Natural killer cell (primary cell): ENCODE measurements at regions not wholly inside any gene's neighbourhood (a gene's known extent, or its start where the extent isn't known, plus 50 kb on each side); places are given as distances from the start of the nearest gene placed in this dataset.

Source experiments
- ATAC-seq, 3 donors: fragments of 150-1000 bp in 2 of 3; fragments of 200-7000 bp in 1 of 3; cut with Tn5 transposase; 1 replicate in 1 of 3; 2 replicates in 2 of 3; pipeline ENCODE4 v1.10.0; 2021; ENCODE audit warnings: mild to moderate bottlenecking in 2 of 3, moderate library complexity in 2 of 3
- DNase-seq, 2 donors: peaks; one replicate each; pipeline versions ENCODE4 v3.0.0 to v3.0.0-alpha.2; 2013 to 2021; ENCODE audit warnings: mixed read lengths in 1 of 2
- H3K27ac ChIP-seq: one replicate; pipeline ENCODE4 v1.5.1; 2013; ENCODE audit warnings: mild to moderate bottlenecking, low read length
- H3K27me3 ChIP-seq: one replicate; pipeline ENCODE4 v1.6.1; 2013; ENCODE audit warnings: low read length; ENCODE audit not compliant: control insufficient read depth, insufficient read depth
- H3K36me3 ChIP-seq: one replicate; pipeline ENCODE4 v1.6.1; 2013; ENCODE audit warnings: low read length; ENCODE audit not compliant: control insufficient read depth, insufficient read depth
- H3K4me1 ChIP-seq: one replicate; pipeline ENCODE4 v1.6.1; 2013; ENCODE audit warnings: low read length; ENCODE audit not compliant: control insufficient read depth, insufficient read depth
- H3K4me3 ChIP-seq: one replicate; pipeline ENCODE4 v1.5.1; 2013; ENCODE audit warnings: low read length
- H3K9me3 ChIP-seq: one replicate; pipeline ENCODE4 v1.6.1; 2013; ENCODE audit warnings: low read length; ENCODE audit not compliant: control insufficient read depth, insufficient read depth
- H3K27ac Mint-ChIP-seq, 2 donors: one replicate each; pipeline ENCODE4 v1.8.0; 2022; ENCODE audit warnings: mild to moderate bottlenecking in 2 of 2, mixed read lengths in 2 of 2, moderate library complexity in 1 of 2
- H3K27me3 Mint-ChIP-seq, 2 donors: one replicate each; pipeline ENCODE4 v1.8.0; 2022; ENCODE audit warnings: low read depth in 2 of 2, mixed read lengths in 2 of 2
- H3K36me3 Mint-ChIP-seq: one replicate; pipeline ENCODE4 v1.8.0; 2022; ENCODE audit warnings: mixed read lengths
- H3K4me1 Mint-ChIP-seq, 2 donors: one replicate each; pipeline ENCODE4 v1.8.0; 2022; ENCODE audit warnings: mixed read lengths in 2 of 2
- H3K4me3 Mint-ChIP-seq: one replicate; pipeline ENCODE4 v1.8.0; 2022; ENCODE audit warnings: mild to moderate bottlenecking, moderate library complexity, mixed read lengths
- H3K9me3 Mint-ChIP-seq, 2 donors: one replicate each; pipeline ENCODE4 v1.8.0; 2022; ENCODE audit warnings: mixed read lengths in 2 of 2
- CTCF ChIP-seq: fragments of 200-600 bp; IDR thresholded peaks from one replicate; pipeline ENCODE4 v1.8.0; 2022; ENCODE audit warnings: antibody characterized with exemption
- WGBS: methylation state at CpG from one replicate; pipeline ENCODE4 v1.1.7; 2013; ENCODE audit warnings: missing lambda C conversion rate; ENCODE audit not compliant: insufficient coverage; 5-methylcytosine and 5-hydroxymethylcytosine counted together
- intact Hi-C: fragments of 100-400 bp; cut with micrococcal nuclease; formaldehyde crosslinking; loops from one replicate; pipeline ENCODE4 v1.14.2; 2022

- Histone ChIP-seq H3K36me3 (no peaks in the 10 kb centered on the region), H3K4me1 (no peaks in the 10 kb centered on the region), H3K27me3 (no peaks in the 10 kb centered on the region), H3K27ac (no peak overlapping the region), H3K9me3 (peaks cover 3% of the 10 kb centered on the region), H3K4me3 (no peak overlapping the region)
- H3K27me3 Mint-ChIP-seq = no peaks in the 10 kb centered on the region
- DNase-seq = no peak
- WGBS = 17% methylated on average over 2 of the region's 3 CpGs
- intact Hi-C loops = no loop called here
- H3K9me3 Mint-ChIP-seq = peaks cover 4 to 5% of the 10 kb centered on the region in 2 donors
- ATAC-seq = no peak
- no peaks in the 10 kb centered on the region for H3K4me1 Mint-ChIP-seq
- H3K36me3 Mint-ChIP-seq = no peaks in the 10 kb centered on the region
- no peak overlapping the region for H3K4me3 Mint-ChIP-seq
- TF ChIP-seq CTCF = no peak
- H3K27ac Mint-ChIP-seq = no peak overlapping the region
Measured at GRCh38 chr13:70795484-70795883, 687.2 kb upstream of the KLHL1 start.

GRCh38 chr13:70792121-70792520 lies 683.9 kb upstream of the KLHL1 start:
- no peak for TF ChIP-seq CTCF
- no peaks in the 10 kb centered on the region for H3K27me3 ChIP-seq
- H3K4me1 ChIP-seq = no peaks in the 10 kb centered on the region
- intact Hi-C loops = no loop called here
- DNase-seq (no peak), ATAC-seq (no peak)
- H3K36me3 ChIP-seq = no peaks in the 10 kb centered on the region
- Mint-ChIP-seq H3K27me3 (no peaks in the 10 kb centered on the region), H3K4me3 (no peak overlapping the region), H3K4me1 (no peaks in the 10 kb centered on the region), H3K9me3 (peaks cover 5 to 10% of the 10 kb centered on the region in 2 donors), H3K36me3 (no peaks in the 10 kb centered on the region), H3K27ac (no peak overlapping the region)
- 76% methylated on average over 1 of the region's 2 CpGs for WGBS
- H3K9me3 ChIP-seq = peaks cover 3% of the 10 kb centered on the region
- H3K27ac ChIP-seq = no peak overlapping the region
- no peak overlapping the region for H3K4me3 ChIP-seq

GRCh38 chr13:70789751-70790150 lies 681.5 kb upstream of the KLHL1 start:
- H3K27me3 Mint-ChIP-seq = no peaks in the 10 kb centered on the region

More at GRCh38 chr13:70789751-70790150, 681.5 kb upstream of the KLHL1 start:
- no peak overlapping the region for H3K4me3 ChIP-seq
- Mint-ChIP-seq H3K4me3 (no peak overlapping the region), H3K4me1 (no peaks in the 10 kb centered on the region), H3K27ac (no peak overlapping the region), H3K9me3 (peaks cover 3 to 11% of the 10 kb centered on the region in 2 donors), H3K36me3 (no peaks in the 10 kb centered on the region)
- peaks cover 3% of the 10 kb centered on the region for H3K9me3 ChIP-seq
- no peak for TF ChIP-seq CTCF
- H3K27ac ChIP-seq = no peak overlapping the region
- intact Hi-C loops = no loop called here
- no peaks in the 10 kb centered on the region for H3K27me3 ChIP-seq
- no peaks in the 10 kb centered on the region for H3K4me1 ChIP-seq
- no peak for DNase-seq
- no peaks in the 10 kb centered on the region for H3K36me3 ChIP-seq
- ATAC-seq = no peak
